ENCODE measurements at regions not wholly inside any gene's neighbourhood (a gene's known extent, or its start where the extent isn't known, plus 50 kb on each side); places are given as distances from the start of the nearest gene placed in this dataset.

GRCh38 chr1:22292011-22292788 is 149.3 kb upstream of the WNT4 start:
- H3K36me3 ChIP-seq: no peaks in the 10 kb centered on the region
- H3K9me3 ChIP-seq: no peaks in the 10 kb centered on the region
- in situ Hi-C loops (cut with MboI; ENCODE audit: low pct_ligation_motif_present in 1 of 4, low pct_unique_long_range_greater_than_20kb in 1 of 4, low sequenced_read_pairs in 3 of 4) (no loop called here), intact Hi-C loops (cut with DNase I; ENCODE audit: low total_unique reads) (no loop called here)
- WGBS, 2 donors (ENCODE audit: low coverage in 1 of 2): 36 to 40% methylated on average over 7 to 16 of the region's 16 CpGs
- no peak overlapping the region for H3K4me3 ChIP-seq
- DNase-seq: no peak
- H3K4me1 ChIP-seq: peaks cover 0 to 6% (median 3%) of the 10 kb centered on the region in 4 donors
- peaks cover 6% of the 10 kb centered on the region for H3K27me3 ChIP-seq
- no peak overlapping the region for H3K27ac ChIP-seq
- TF ChIP-seq EP300 (IDR thresholded peaks at IDR 0.05; ENCODE audit: low read depth): no peak
- TF ChIP-seq POLR2AphosphoS5 (IDR thresholded peaks at IDR 0.05): no peak
- TF ChIP-seq POLR2A (IDR thresholded peaks at IDR 0.05): no peak
- no peak for TF ChIP-seq CTCF (IDR thresholded peaks at IDR 0.05)

GRCh38 chr1:22295396-22295795 is 152.5 kb upstream of the WNT4 start:
- no peaks in the 10 kb centered on the region for H3K9me3 ChIP-seq
- H3K36me3 ChIP-seq: no peaks in the 10 kb centered on the region
- no peak for DNase-seq
- in situ Hi-C loops (cut with MboI; ENCODE audit: low pct_ligation_motif_present in 1 of 4, low pct_unique_long_range_greater_than_20kb in 1 of 4, low sequenced_read_pairs in 3 of 4) (no loop called here), intact Hi-C loops (cut with DNase I; ENCODE audit: low total_unique reads) (no loop called here)
- peaks cover 0 to 6% (median 3%) of the 10 kb centered on the region in 4 donors for H3K4me1 ChIP-seq
- no peak overlapping the region for H3K27ac ChIP-seq
- WGBS, 2 donors (ENCODE audit: low coverage in 1 of 2): 63 to 73% methylated on average over 2 of the region's 2 CpGs
- no peak overlapping the region for H3K4me3 ChIP-seq
- peaks cover 36% of the 10 kb centered on the region for H3K27me3 ChIP-seq
- TF ChIP-seq POLR2AphosphoS5 (IDR thresholded peaks at IDR 0.05): no peak
- TF ChIP-seq CTCF (IDR thresholded peaks at IDR 0.05): no peak
- no peak for TF ChIP-seq POLR2A (IDR thresholded peaks at IDR 0.05)
- no peak for TF ChIP-seq EP300 (IDR thresholded peaks at IDR 0.05; ENCODE audit: low read depth)

- no peak overlapping the region for H3K4me3 ChIP-seq
- in situ Hi-C loops (cut with MboI; ENCODE audit: low pct_ligation_motif_present in 1 of 4, low pct_unique_long_range_greater_than_20kb in 1 of 4, low sequenced_read_pairs in 3 of 4) (no loop called here), intact Hi-C loops (cut with DNase I; ENCODE audit: low total_unique reads) (no loop called here)
- no peaks in the 10 kb centered on the region for H3K36me3 ChIP-seq
- H3K4me1 ChIP-seq: peaks cover 0 to 6% (median 3%) of the 10 kb centered on the region in 4 donors
- no peak overlapping the region for H3K27ac ChIP-seq
- no peak for TF ChIP-seq POLR2AphosphoS5 (IDR thresholded peaks at IDR 0.05)
- TF ChIP-seq EP300 (IDR thresholded peaks at IDR 0.05; ENCODE audit: low read depth): no peak
- no peak for TF ChIP-seq CTCF (IDR thresholded peaks at IDR 0.05)
- no peak for TF ChIP-seq POLR2A (IDR thresholded peaks at IDR 0.05)
- 78 to 85% methylated on average over 6 to 8 of the region's 8 CpGs for WGBS, 2 donors (ENCODE audit: low coverage in 1 of 2)
- peaks cover 41% of the 10 kb centered on the region for H3K27me3 ChIP-seq
- H3K9me3 ChIP-seq: no peaks in the 10 kb centered on the region
- DNase-seq: no peak
Observed at GRCh38 chr1:22295856-22296255, 153.0 kb upstream of the WNT4 start.

GRCh38 chr1:22296701-22297591 is 154.0 kb upstream of the WNT4 start:
- WGBS, 2 donors (ENCODE audit: low coverage in 1 of 2): 67% methylated on average over 14 of the region's 14 CpGs; no CpG with 5 or more reads in 1 of the 2 donors
- Histone ChIP-seq H3K9me3 (no peaks in the 10 kb centered on the region), H3K4me1 (peaks cover 0 to 5% (median 2%) of the 10 kb centered on the region in 4 donors), H3K27ac (no peak overlapping the region), H3K27me3 (peaks cover 46% of the 10 kb centered on the region), H3K36me3 (no peaks in the 10 kb centered on the region), H3K4me3 (no peak overlapping the region)
- no peak for TF ChIP-seq POLR2AphosphoS5 (IDR thresholded peaks at IDR 0.05)
- no peak for TF ChIP-seq POLR2A (IDR thresholded peaks at IDR 0.05)
- TF ChIP-seq EP300 (IDR thresholded peaks at IDR 0.05; ENCODE audit: low read depth): no peak
- TF ChIP-seq CTCF (IDR thresholded peaks at IDR 0.05): no peak
- no peak for DNase-seq
- in situ Hi-C loops (cut with MboI; ENCODE audit: low pct_ligation_motif_present in 1 of 4, low pct_unique_long_range_greater_than_20kb in 1 of 4, low sequenced_read_pairs in 3 of 4) (no loop called here), intact Hi-C loops (cut with DNase I; ENCODE audit: low total_unique reads) (no loop called here)
